SU-DHL-6 (cell line): ENCODE measurements at regions not wholly inside any gene's neighbourhood (a gene's known extent, or its start where the extent isn't known, plus 50 kb on each side); places are given as distances from the start of the nearest gene placed in this dataset.

Experiments used
- H2AFZ ChIP-seq: fragments of 200-600 bp; sonication (generic); 2 replicates; pipeline ENCODE4 v1.6.1; 2014; ENCODE audit warnings: low read depth, mild to moderate bottlenecking, moderate library complexity, mixed read lengths, antibody characterized with exemption, low read length; ENCODE audit not compliant: severe bottlenecking
- H3F3A ChIP-seq: fragments of 200-600 bp; shearing (Covaris generic); 2 replicates; pipeline ENCODE4 v1.6.0; 2016; ENCODE audit warnings: antibody characterized with exemption, mild to moderate bottlenecking; ENCODE audit not compliant: insufficient read depth
- H3K27ac ChIP-seq: fragments of 200-600 bp; sonication (generic); 2 replicates; pipeline ENCODE4 v1.5.1; 2016; ENCODE audit warnings: low read depth, mild to moderate bottlenecking, low read length, moderate library complexity, mixed read lengths
- H3K27me3 ChIP-seq: fragments of 200-600 bp; sonication (generic), shearing (Covaris generic); 2 replicates; pipeline ENCODE4 v1.6.0; 2014; ENCODE audit warnings: mild to moderate bottlenecking, low read length
- H3K36me3 ChIP-seq: fragments of 200-600 bp; sonication (generic); 2 replicates; pipeline ENCODE4 v1.6.1; 2014; ENCODE audit warnings: mild to moderate bottlenecking, low read length, mixed read lengths
- H3K4me2 ChIP-seq: fragments of 300-600, 200-600 bp; shearing (Covaris generic), sonication (generic); 2 replicates; pipeline ENCODE4 v1.6.0; 2014; ENCODE audit warnings: low read length, low read depth, mild to moderate bottlenecking; ENCODE audit not compliant: poor library complexity, severe bottlenecking
- H3K4me3 ChIP-seq: fragments of 200-600 bp; sonication (generic); 2 replicates; pipeline ENCODE4 v1.5.1; 2014; ENCODE audit warnings: antibody characterized with exemption, low read length, mild to moderate bottlenecking, mixed read lengths; ENCODE audit not compliant: insufficient read depth, poor library complexity, severe bottlenecking
- H3K79me2 ChIP-seq: fragments of 200-600 bp; sonication (generic); 2 replicates; pipeline ENCODE4 v1.6.1; 2014; ENCODE audit warnings: mild to moderate bottlenecking, low read length, moderate library complexity; ENCODE audit not compliant: insufficient read depth
- H3K9ac ChIP-seq: fragments of 200-600 bp; sonication (generic); 2 replicates; pipeline ENCODE4 v1.7.0; 2014; ENCODE audit warnings: mild to moderate bottlenecking, low read length
- H3K9me2 ChIP-seq: fragments of 200-600 bp; sonication (generic); replicated peaks from 2 replicates; pipeline ENCODE4 v1.6.1; 2014; ENCODE audit warnings: low read length; ENCODE audit not compliant: insufficient read depth
- H3K9me3 ChIP-seq: fragments of 200-600 bp; sonication (generic); 2 replicates; pipeline ENCODE4 v1.6.1; 2014; ENCODE audit warnings: low read length, mixed read lengths; ENCODE audit not compliant: insufficient read depth
- H4K20me1 ChIP-seq: fragments of 200-600 bp; sonication (generic); 2 replicates; pipeline ENCODE4 v1.6.1; 2014; ENCODE audit warnings: low read depth, mild to moderate bottlenecking, antibody characterized with exemption, low read length, moderate library complexity, mixed read lengths
- EZH2phosphoT487 ChIP-seq: fragments of 200-600 bp; sonication (generic), shearing (Covaris generic); conservative IDR thresholded peaks from 2 replicates; pipeline ENCODE4 v1.6.1; 2018; ENCODE audit warnings: mild to moderate bottlenecking, antibody characterized with exemption, low read length, moderate library complexity, mixed read lengths
- TF ChIP-seq, protein P1 (sequence below): fragments of 200-600 bp; sonication (generic); IDR thresholded peaks from one replicate; pipeline ENCODE4 v1.5.1; 2017; ENCODE audit warnings: antibody characterized with exemption, mild to moderate bottlenecking, low read length, moderate library complexity; ENCODE audit not compliant: insufficient read depth, poor library complexity, severe bottlenecking

DNA sequence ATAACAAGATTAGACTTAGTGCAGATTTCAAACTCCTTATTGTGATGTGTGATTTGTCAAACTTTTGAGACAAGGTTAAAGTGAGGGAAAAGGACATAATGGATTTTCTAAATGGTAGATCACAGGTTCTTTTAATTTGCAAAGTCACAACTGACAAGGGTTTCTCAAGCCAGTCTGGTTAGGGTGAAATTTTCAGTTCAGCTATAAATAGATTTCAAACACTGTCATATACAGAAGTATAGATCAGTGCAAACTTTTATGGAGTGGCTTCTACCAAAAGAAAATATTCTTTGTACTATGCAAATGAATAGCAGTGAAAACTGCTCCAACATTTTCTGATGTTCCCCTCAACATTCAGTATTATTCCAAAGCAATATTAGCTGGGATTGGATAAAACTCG is 337.1 kb upstream of the MAN1A1 start:
- no peak overlapping the region for H2AFZ ChIP-seq
- no peaks in the 10 kb centered on the region for H3K79me2 ChIP-seq
- no peak overlapping the region for H3K9ac ChIP-seq
- no peaks in the 10 kb centered on the region for H3K27me3 ChIP-seq
- no peaks in the 10 kb centered on the region for H3F3A ChIP-seq
- no peak overlapping the region for H3K4me2 ChIP-seq
- TF ChIP-seq EZH2phosphoT487 = no peak
- TF ChIP-seq, protein P1, sequence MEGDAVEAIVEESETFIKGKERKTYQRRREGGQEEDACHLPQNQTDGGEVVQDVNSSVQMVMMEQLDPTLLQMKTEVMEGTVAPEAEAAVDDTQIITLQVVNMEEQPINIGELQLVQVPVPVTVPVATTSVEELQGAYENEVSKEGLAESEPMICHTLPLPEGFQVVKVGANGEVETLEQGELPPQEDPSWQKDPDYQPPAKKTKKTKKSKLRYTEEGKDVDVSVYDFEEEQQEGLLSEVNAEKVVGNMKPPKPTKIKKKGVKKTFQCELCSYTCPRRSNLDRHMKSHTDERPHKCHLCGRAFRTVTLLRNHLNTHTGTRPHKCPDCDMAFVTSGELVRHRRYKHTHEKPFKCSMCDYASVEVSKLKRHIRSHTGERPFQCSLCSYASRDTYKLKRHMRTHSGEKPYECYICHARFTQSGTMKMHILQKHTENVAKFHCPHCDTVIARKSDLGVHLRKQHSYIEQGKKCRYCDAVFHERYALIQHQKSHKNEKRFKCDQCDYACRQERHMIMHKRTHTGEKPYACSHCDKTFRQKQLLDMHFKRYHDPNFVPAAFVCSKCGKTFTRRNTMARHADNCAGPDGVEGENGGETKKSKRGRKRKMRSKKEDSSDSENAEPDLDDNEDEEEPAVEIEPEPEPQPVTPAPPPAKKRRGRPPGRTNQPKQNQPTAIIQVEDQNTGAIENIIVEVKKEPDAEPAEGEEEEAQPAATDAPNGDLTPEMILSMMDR = no peak
- H3K9me2 ChIP-seq = no peaks in the 10 kb centered on the region
- no peaks in the 10 kb centered on the region for H4K20me1 ChIP-seq
- H3K36me3 ChIP-seq = no peaks in the 10 kb centered on the region
- no peak overlapping the region for H3K27ac ChIP-seq
- H3K9me3 ChIP-seq = no peaks in the 10 kb centered on the region
- no peak overlapping the region for H3K4me3 ChIP-seq

- H3K27me3 ChIP-seq = no peaks in the 10 kb centered on the region
- TF ChIP-seq, protein P1 = no peak
- no peak for TF ChIP-seq EZH2phosphoT487
- no peaks in the 10 kb centered on the region for H4K20me1 ChIP-seq
- no peak overlapping the region for H3K27ac ChIP-seq
- no peaks in the 10 kb centered on the region for H3K9me3 ChIP-seq
- no peak overlapping the region for H3K4me2 ChIP-seq
- H3K79me2 ChIP-seq = no peaks in the 10 kb centered on the region
- no peaks in the 10 kb centered on the region for H3K9me2 ChIP-seq
- no peaks in the 10 kb centered on the region for H3K36me3 ChIP-seq
- no peak overlapping the region for H3K9ac ChIP-seq
- H2AFZ ChIP-seq = no peak overlapping the region
- no peaks in the 10 kb centered on the region for H3F3A ChIP-seq
- H3K4me3 ChIP-seq = no peak overlapping the region
Measured at GRCh38 chr6:119686240-119686639, 336.7 kb upstream of the MAN1A1 start.

DNA sequence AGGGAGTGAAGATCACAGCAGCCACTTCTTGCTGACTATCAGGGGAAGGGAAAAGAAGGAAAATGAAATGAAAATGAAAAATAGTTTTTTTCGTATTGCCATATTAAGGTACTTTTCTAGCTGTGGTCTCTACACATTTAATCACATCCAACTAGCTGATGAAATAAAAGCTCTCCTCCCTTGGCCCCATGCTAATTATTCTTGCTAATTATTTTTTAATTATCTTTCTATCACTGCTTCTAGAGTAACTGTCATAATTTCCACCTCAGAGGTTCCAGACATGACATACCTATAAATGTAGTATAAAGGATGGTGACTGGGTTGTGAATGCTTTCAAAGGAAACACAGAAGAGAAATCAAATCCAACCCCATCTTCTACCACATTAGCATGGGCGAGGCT is 334.1 kb upstream of the MAN1A1 start:
- H3K9me3 ChIP-seq = no peaks in the 10 kb centered on the region
- H3K27ac ChIP-seq = no peak overlapping the region
- H3F3A ChIP-seq = no peaks in the 10 kb centered on the region
- no peak overlapping the region for H2AFZ ChIP-seq
- H3K27me3 ChIP-seq = no peaks in the 10 kb centered on the region
- H3K79me2 ChIP-seq = no peaks in the 10 kb centered on the region
- H3K9ac ChIP-seq = no peak overlapping the region
- no peak overlapping the region for H3K4me3 ChIP-seq
- no peaks in the 10 kb centered on the region for H3K9me2 ChIP-seq
- no peaks in the 10 kb centered on the region for H4K20me1 ChIP-seq
- no peak overlapping the region for H3K4me2 ChIP-seq
- no peaks in the 10 kb centered on the region for H3K36me3 ChIP-seq
- TF ChIP-seq, protein P1 = no peak
- no peak for TF ChIP-seq EZH2phosphoT487
